HCT116 (cell line): ENCODE measurements at regions not wholly inside any gene's neighbourhood (a gene's known extent, or its start where the extent isn't known, plus 50 kb on each side); places are given as distances from the start of the nearest gene placed in this dataset.

ENCODE experiments used
- ATAC-seq: fragments of 200-7000 bp; cut with Tn5 transposase; 2 replicates; pipeline ENCODE4 v1.9.1; 2020; ENCODE audit warnings: mild to moderate bottlenecking, moderate library complexity
- BruUV-seq: library from RNA; stranded (reverse); fragments of 400-500 nt; replicated peaks from 2 replicates; lab custom pipeline; 2021; lab: Mats Ljungman, UMichigan
- CTCF ChIA-PET: fragments of 300-600 bp; sonication (Branson Sonifier 250); formaldehyde crosslinking; loops from one replicate; lab custom pipeline; 2021; ENCODE audit warnings: antibody characterized with exemption; lab: Charles Lee
- POLR2A ChIA-PET: fragments of 300-600, 350-600 bp; sonication (Branson Sonifier 250); formaldehyde crosslinking; loops from one replicate; lab custom pipeline; 2021; ENCODE audit warnings: antibody characterized with exemption; lab: Charles Lee
- RAD21 ChIA-PET, 2 experiments: fragments of 300-600 bp; sonication (Branson Sonifier 250); formaldehyde crosslinking; loops; one replicate each; lab custom pipeline; 2023; ENCODE audit warnings: low total read pairs in 2 of 2; ENCODE audit not compliant: uncharacterized antibody in 2 of 2, unreplicated experiment in 2 of 2, low non-redundant PET in 1 of 2; lab: Charles Lee
- DNase-seq: peaks from one replicate; pipeline ENCODE4 v3.0.0-alpha.2; 2010; ENCODE audit warnings: low read depth, low spot score
- H2AFZ ChIP-seq: fragments of 200-600 bp; shearing (Covaris generic), sonication (generic); 2 replicates; pipeline ENCODE4 v1.6.1; 2017; ENCODE audit warnings: low read depth, mixed run types, mixed read lengths, antibody characterized with exemption, low read length; ENCODE audit not compliant: poor library complexity, severe bottlenecking
- H3K27ac ChIP-seq: 2 replicates; pipeline ENCODE4 v1.5.1; 2012; ENCODE audit warnings: low read depth, low read length
- H3K27me3 ChIP-seq: fragments of 200-600 bp; sonication (generic); 2 replicates; pipeline ENCODE4 v1.6.1; 2016; ENCODE audit warnings: mixed run types, low read length, mixed read lengths; ENCODE audit not compliant: insufficient read depth
- H3K36me3 ChIP-seq, 2 experiments: fragments of 200-500 bp in 1 of 2; fragments of 200-600 bp in 1 of 2; sonication (Bioruptor generic) in 1 of 2; sonication (generic) in 1 of 2; 2 replicates each; pipeline versions ENCODE4 v1.5.1 to v1.6.1; 2014 to 2016; ENCODE audit warnings: low read length in 2 of 2, inconsistent platforms in 1 of 2, mixed read lengths in 1 of 2, mixed run types in 1 of 2; ENCODE audit not compliant: insufficient read depth in 2 of 2, control insufficient read depth in 1 of 2
- H3K4me1 ChIP-seq, 2 experiments: fragments of 200-600 bp in 1 of 2; sonication (generic) in 1 of 2; 2 replicates each; pipeline versions ENCODE4 v1.5.1 to v1.6.1; 2012 to 2017; ENCODE audit warnings: low read length in 2 of 2, inconsistent platforms in 1 of 2, mild to moderate bottlenecking in 1 of 2, mixed read lengths in 1 of 2, mixed run types in 1 of 2, moderate library complexity in 1 of 2; ENCODE audit not compliant: insufficient read depth in 2 of 2, control insufficient read depth in 1 of 2
- H3K4me2 ChIP-seq: fragments of 200-600 bp; sonication (generic); 2 replicates; pipeline ENCODE4 v1.6.1; 2017; ENCODE audit warnings: mixed run types, low read length, mixed read lengths
- H3K4me3 ChIP-seq, 2 experiments: fragments of 200-600 bp in 1 of 2; sonication (generic) in 1 of 2; replicated peaks in 1 of 2; 2 replicates each; pipeline ENCODE4 v1.5.1; 2011 to 2016; ENCODE audit warnings: low read length in 2 of 2, control low read depth in 1 of 2, low read depth in 1 of 2, mild to moderate bottlenecking in 1 of 2, mixed read lengths in 1 of 2, mixed run types in 1 of 2
- H3K79me2 ChIP-seq: fragments of 200-600 bp; sonication (generic); 2 replicates; pipeline ENCODE4 v1.6.1; 2017; ENCODE audit warnings: mild to moderate bottlenecking, mixed run types, low read length, moderate library complexity, mixed read lengths; ENCODE audit not compliant: insufficient read depth
- H3K9ac ChIP-seq: fragments of 200-600 bp; sonication (generic); 2 replicates; pipeline ENCODE4 v1.6.1; 2016; ENCODE audit warnings: low read length, mixed read lengths
- H3K9me2 ChIP-seq: fragments of 200-600 bp; sonication (generic), shearing (Covaris generic); 2 replicates; pipeline ENCODE4 v1.6.1; 2017; ENCODE audit warnings: mixed run types, mild to moderate bottlenecking, moderate library complexity; ENCODE audit not compliant: insufficient read depth
- H3K9me3 ChIP-seq, 2 experiments: fragments of 200-500 bp in 1 of 2; fragments of 200-600 bp in 1 of 2; sonication (Bioruptor generic) in 1 of 2; sonication (generic) in 1 of 2; 2 replicates each; pipeline ENCODE4 v1.6.1; 2014 to 2017; ENCODE audit warnings: low read length in 2 of 2, mixed read lengths in 2 of 2, inconsistent platforms in 1 of 2, low read depth in 1 of 2, mild to moderate bottlenecking in 1 of 2, mixed run types in 1 of 2, moderate library complexity in 1 of 2; ENCODE audit not compliant: control insufficient read depth in 1 of 2, insufficient read depth in 1 of 2
- H4K20me1 ChIP-seq: fragments of 200-600 bp; sonication (generic), shearing (Covaris generic); 2 replicates; pipeline ENCODE4 v1.6.1; 2017; ENCODE audit warnings: mixed run types, mild to moderate bottlenecking, moderate library complexity; ENCODE audit not compliant: insufficient read depth
- CTCF ChIP-seq, 3 experiments: fragments of 200-600 bp in 1 of 3; sonication (generic) in 1 of 3; IDR thresholded peaks in 2 of 3; conservative IDR thresholded peaks in 1 of 3; 2 replicates each; pipeline ENCODE4 v1.5.1; 2012 to 2017; ENCODE audit warnings: low read depth in 2 of 3, low read length in 2 of 3, antibody characterized with exemption in 1 of 3, borderline replicate concordance in 1 of 3, control low read depth in 1 of 3, mild to moderate bottlenecking in 1 of 3, mixed read lengths in 1 of 3, mixed run types in 1 of 3, moderate library complexity in 1 of 3; ENCODE audit not compliant: insufficient read depth in 1 of 3
- EZH2 ChIP-seq: fragments of 200-600 bp; sonication (generic); IDR thresholded peaks from 2 replicates; pipeline ENCODE4 v1.6.1; 2017; ENCODE audit warnings: antibody characterized with exemption, mixed run types
- EZH2phosphoT487 ChIP-seq: fragments of 200-600 bp; IDR thresholded peaks from 2 replicates; pipeline ENCODE4 v1.6.1; 2018; ENCODE audit warnings: antibody characterized with exemption, borderline replicate concordance
- FOSL1 ChIP-seq: IDR thresholded peaks from 2 replicates; pipeline ENCODE4 v1.6.1; 2012; ENCODE audit warnings: low read depth
- MAX ChIP-seq: IDR thresholded peaks from 2 replicates; pipeline ENCODE4 v1.6.1; 2012
- POLR2AphosphoS5 ChIP-seq: IDR thresholded peaks from 2 replicates; pipeline ENCODE4 v1.6.1; 2011; ENCODE audit warnings: mild to moderate bottlenecking, low read depth, low read length, moderate library complexity
- SIN3A ChIP-seq: IDR thresholded peaks from 2 replicates; pipeline ENCODE4 v1.6.1; 2012; ENCODE audit warnings: low read depth
- TCF7L2 ChIP-seq: IDR thresholded peaks from 2 replicates; pipeline ENCODE4 v1.7.0; 2011; ENCODE audit warnings: borderline replicate concordance, inconsistent platforms; ENCODE audit not compliant: insufficient read depth, insufficient read length; ENCODE audit errors: extremely low read depth
- ZNF274 ChIP-seq: fragments of 200-500 bp; sonication (Bioruptor generic); IDR thresholded peaks from 2 replicates; pipeline ENCODE4 v1.6.1; 2014; ENCODE audit warnings: mild to moderate bottlenecking, low read depth, low read length, inconsistent platforms
- intact Hi-C: fragments of 100-400 bp; cut with micrococcal nuclease; formaldehyde crosslinking; loops from 2 replicates; pipeline ENCODE4 v1.10.0; 2022

GRCh38 chr6:159513914-159514313 lies 179.1 kb downstream of the SOD2 start:
- ATAC-seq (no peak), DNase-seq (no peak)
- Histone ChIP-seq H3K9me3 (no peaks in the 10 kb centered on the region), H3K27me3 (peaks cover 32% of the 10 kb centered on the region), H3K9me2 (no peaks in the 10 kb centered on the region), H3K27ac (no peak overlapping the region), H3K4me3 (no peak overlapping the region), H3K4me2 (no peak overlapping the region), H3K36me3 (no peaks in the 10 kb centered on the region), H3K9ac (no peak overlapping the region), H4K20me1 (no peaks in the 10 kb centered on the region), H3K4me1 (no peaks in the 10 kb centered on the region), H3K79me2 (no peaks in the 10 kb centered on the region), H2AFZ (no peak overlapping the region)
- intact Hi-C loops, result no loop called here
- POLR2A ChIA-PET, result interaction anchor here (0.6 kb wide), 1 partner anchor 14 kb away, joined by 4 read pairs; no protein-coding TSS in a partner anchor
- CTCF ChIA-PET, result no interaction called here
- BruUV-seq, result no TSS peak
- TF ChIP-seq MAX (no peak), SIN3A (no peak), EZH2phosphoT487 (no peak), EZH2 (no peak), ZNF274 (no peak), TCF7L2 (no peak), POLR2AphosphoS5 (no peak), FOSL1 (no peak), CTCF (IDR thresholded peaks at IDR 0.05 in 2 of 3, conservative IDR thresholded peaks at IDR 0.05 in 1 of 3; ENCODE audit: borderline replicate concordance in 1 of 3, insufficient read depth in 1 of 3, low read depth in 2 of 3, low read length in 2 of 3) (no peak)
- RAD21 ChIA-PET, result no interaction called here
